C4-2B (cell line): ENCODE measurements at regions not wholly inside any gene's neighbourhood (a gene's known extent, or its start where the extent isn't known, plus 50 kb on each side); places are given as distances from the start of the nearest gene placed in this dataset.

Experiments used
- H3K27ac ChIP-seq: fragments of 450-650 bp; 2 replicates; pipeline ENCODE4 v1.5.1; 2017
- ZFX ChIP-seq: fragments of 450-650 bp; IDR thresholded peaks from 2 replicates; pipeline ENCODE4 v1.6.1; 2017
- TF ChIP-seq, protein P1 (sequence below): fragments of 450-650 bp; conservative IDR thresholded peaks from 2 replicates; pipeline ENCODE4 v1.5.1; 2017; ENCODE audit warnings: mild to moderate bottlenecking

DNA sequence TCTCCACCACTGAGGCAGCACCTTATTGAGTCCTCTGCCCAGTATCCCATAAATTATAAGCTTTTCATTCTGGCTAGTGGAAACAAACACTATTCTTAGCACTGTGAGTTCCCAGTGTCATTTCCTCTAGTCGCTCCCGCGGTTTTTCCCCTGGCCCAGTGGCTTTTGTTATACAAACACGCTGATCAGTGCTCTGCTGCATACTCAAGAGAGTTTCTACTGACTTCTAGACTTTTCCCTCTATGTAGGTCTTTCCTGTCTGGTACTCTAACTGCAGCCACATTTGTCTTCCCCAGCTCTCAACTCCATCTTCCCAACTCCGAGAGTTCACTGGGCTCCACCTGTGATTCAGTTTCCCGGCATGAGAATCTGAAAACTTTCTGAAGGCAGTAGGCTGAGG, 556.6 kb upstream of the SALL1 start:
- TF ChIP-seq, protein P1, sequence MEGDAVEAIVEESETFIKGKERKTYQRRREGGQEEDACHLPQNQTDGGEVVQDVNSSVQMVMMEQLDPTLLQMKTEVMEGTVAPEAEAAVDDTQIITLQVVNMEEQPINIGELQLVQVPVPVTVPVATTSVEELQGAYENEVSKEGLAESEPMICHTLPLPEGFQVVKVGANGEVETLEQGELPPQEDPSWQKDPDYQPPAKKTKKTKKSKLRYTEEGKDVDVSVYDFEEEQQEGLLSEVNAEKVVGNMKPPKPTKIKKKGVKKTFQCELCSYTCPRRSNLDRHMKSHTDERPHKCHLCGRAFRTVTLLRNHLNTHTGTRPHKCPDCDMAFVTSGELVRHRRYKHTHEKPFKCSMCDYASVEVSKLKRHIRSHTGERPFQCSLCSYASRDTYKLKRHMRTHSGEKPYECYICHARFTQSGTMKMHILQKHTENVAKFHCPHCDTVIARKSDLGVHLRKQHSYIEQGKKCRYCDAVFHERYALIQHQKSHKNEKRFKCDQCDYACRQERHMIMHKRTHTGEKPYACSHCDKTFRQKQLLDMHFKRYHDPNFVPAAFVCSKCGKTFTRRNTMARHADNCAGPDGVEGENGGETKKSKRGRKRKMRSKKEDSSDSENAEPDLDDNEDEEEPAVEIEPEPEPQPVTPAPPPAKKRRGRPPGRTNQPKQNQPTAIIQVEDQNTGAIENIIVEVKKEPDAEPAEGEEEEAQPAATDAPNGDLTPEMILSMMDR, result no peak
- TF ChIP-seq ZFX, result no peak
- no peak overlapping the region for H3K27ac ChIP-seq

DNA sequence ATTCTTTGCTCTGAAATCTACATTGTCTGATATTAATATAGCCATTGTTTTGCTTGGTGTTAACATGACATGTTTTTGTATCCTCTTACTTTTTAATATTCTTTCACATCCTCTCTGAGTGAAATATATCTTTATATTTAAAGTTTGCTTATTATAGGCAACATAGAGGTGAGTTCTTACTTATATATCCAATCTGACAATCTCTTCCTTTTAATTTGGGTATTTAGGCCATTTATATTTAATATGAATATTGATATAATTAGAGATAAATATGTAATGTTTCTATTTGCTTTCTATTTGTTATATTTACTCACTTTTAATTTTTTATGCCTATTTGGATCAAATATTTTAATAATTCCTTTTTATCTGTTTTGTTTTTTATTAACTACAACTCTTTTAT, 554.1 kb upstream of the SALL1 start:
- no peak overlapping the region for H3K27ac ChIP-seq
- TF ChIP-seq, protein P1, result no peak

DNA sequence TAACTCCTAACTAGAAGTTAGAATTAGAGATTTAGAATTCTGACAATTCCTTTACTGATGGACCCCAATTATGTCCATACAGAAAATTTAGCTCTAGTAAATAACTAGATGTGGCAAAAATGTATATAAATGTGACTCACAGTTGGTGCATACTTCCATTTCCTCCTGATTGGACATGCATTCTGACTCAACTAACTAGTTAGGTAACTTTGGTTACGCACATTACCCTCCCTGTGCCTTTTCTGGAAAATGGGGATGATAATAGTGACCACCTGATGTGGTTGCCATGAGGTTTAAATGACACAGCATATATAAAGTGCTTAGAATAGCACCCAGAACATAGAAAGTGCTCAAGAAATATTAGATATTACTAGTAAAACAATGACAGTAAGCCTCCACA, 550.0 kb upstream of the SALL1 start:
- TF ChIP-seq ZFX, result no peak
- TF ChIP-seq, protein P1, result no peak

DNA sequence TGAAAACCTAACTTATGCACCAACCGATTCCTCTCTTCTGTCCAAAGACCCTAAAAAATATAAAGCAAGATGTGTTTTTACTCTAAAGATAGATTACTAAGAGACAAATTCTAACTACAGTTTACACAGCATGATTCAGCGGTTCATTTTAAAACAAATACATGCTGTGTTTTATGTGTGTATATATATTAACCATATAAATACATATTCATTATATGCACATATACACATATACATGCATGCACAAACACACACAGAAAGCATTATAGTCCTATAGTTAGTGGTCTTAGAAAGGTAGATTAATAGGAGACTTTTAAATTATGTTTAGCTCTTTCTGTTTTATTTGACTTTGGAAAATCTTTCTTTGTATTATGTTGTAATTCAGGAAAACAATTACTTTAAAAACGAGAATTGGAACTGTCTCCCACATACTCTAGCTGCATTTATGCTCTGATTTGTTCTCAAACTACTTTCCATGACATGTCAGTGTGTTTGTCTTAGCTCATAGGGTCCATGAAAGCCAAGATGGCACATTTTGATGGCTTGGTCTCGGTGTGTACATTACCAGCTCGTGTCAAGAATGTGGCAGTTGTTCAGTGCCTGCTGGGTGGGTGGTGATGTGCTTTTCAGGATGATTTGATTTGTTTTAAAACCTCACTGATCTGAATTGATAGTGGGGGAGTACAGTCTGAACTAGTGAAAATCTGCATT, 548.8 kb upstream of the SALL1 start:
- no peak overlapping the region for H3K27ac ChIP-seq
- TF ChIP-seq ZFX, result no peak
- TF ChIP-seq, protein P1, result no peak

More for the DNA sequence above, 550.0 kb upstream of the SALL1 start:
- H3K27ac ChIP-seq, result no peak overlapping the region

DNA sequence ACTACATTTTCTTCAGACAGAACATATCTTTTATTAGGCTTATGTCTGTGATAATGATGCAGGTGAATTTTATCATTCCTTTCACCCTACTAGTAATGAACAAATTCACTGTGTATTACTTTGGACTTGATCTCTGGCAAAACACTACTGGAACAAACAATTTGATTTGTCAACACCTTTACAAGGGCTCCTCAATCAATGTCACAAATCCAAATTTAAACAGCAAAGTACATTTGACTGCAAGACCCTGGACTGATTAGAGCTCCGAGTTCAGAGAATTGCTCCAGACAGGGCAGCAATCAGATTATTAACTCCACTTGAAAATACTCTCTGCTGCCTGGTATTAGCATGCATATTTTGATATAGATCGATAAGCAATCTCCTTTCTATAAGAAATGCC, 547.6 kb upstream of the SALL1 start:
- H3K27ac ChIP-seq, result no peak overlapping the region
- TF ChIP-seq ZFX, result no peak
- TF ChIP-seq, protein P1, result no peak

DNA sequence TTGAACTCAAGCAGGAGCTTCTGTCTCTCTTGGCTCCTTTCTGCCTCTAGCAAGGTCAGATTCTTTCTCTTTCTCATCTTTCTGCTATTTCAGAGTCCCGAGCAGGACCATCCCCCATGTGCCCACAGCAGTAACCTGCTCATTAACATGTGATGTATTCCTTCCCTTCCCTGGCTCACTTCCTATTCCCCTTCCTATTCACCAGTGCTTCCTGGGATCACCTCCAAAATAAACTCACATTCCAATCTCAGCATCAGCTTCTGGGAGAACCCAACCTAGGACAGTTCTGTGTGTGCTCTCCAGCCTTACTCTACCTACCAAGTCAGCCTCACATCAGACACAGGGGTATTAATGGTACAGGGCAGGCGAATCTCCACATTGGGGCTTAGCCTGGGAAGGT, 546.4 kb upstream of the SALL1 start:
- peak overlapping the region; percentile 46; the same call in 1 of the 2 replicates for H3K27ac ChIP-seq
- no peak for TF ChIP-seq ZFX
- TF ChIP-seq, protein P1, result no peak

DNA sequence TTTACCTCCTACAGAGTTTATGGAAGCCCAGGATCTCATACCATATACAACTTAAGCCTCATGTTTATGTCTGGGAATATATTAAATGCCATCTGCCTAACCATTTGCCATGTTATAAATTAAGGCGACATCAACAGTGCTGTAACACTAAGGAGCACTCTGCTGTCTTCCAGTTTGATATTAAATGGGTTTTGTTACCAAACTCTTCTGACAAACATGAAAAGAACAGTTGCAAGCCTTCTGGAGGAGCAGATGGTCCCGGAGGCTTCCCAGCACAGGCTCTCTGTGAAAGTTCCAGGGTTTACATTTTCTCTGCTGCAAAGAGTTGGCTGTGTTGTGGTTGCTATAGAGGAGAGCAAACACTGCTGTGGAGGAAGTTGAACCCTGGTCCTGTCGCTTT, 545.3 kb upstream of the SALL1 start:
- TF ChIP-seq, protein P1, result no peak
- no peak for TF ChIP-seq ZFX
- H3K27ac ChIP-seq, result no peak overlapping the region
